GM19193 (cell line): ENCODE measurements at regions not wholly inside any gene's neighbourhood (a gene's known extent, or its start where the extent isn't known, plus 50 kb on each side); places are given as distances from the start of the nearest gene placed in this dataset.

Experiments
- POLR2A ChIP-seq: IDR thresholded peaks from 4 replicates; pipeline ENCODE4 v1.6.1; 2011; ENCODE audit not compliant: insufficient read depth, insufficient read length; ENCODE audit errors: extremely low read depth

DNA sequence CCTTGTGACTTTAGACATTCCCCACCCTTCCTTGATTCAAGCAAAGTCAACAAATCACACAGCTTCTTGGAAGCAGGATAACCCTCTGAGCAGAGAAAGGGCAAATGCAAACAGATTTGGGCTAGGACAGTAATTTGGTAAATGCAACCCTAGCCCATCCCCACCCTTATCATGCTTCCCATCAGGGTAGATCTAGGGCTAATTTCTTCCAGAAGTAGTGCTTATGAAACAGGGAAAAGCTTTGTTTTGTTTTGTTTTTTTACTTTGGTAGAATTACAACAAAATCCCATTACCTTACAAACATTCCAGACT is 525.1 kb upstream of the NOX3 start:
- no peak for TF ChIP-seq POLR2A

DNA sequence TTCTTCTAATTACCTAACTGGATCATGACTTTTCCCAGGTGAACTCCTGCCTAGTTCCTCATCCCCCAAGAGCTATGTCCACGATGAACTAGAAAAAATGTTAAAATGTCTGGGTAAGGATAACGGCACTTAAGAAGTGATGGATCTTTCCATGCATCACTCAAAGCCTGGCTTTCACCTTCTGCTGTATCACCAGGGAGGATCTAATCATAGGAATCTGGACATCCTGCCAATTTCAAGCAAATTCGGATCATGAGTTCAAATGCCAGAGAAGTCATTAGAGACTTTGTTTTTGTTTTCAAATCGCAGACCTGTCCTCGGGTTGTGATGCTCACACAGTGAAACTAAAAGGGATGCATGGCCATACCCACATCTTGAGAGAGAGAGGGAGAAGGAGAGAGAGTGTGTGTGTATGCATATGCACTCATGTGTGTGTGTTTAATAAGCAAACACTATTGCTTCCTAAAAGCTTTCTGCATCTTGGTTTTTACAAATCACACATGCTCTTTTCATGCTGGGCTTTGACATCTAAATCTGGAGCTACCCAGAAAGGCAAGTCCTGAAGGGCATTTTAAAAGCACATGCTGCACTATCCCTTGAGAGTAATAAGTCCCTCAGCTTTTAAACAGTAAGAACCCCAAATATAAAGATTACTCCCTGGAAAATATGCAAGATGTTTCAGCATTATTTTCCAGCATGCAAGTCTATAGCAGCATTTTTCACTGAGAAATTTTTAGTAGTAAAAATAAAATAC is 524.6 kb upstream of the NOX3 start:
- TF ChIP-seq POLR2A = no peak

DNA sequence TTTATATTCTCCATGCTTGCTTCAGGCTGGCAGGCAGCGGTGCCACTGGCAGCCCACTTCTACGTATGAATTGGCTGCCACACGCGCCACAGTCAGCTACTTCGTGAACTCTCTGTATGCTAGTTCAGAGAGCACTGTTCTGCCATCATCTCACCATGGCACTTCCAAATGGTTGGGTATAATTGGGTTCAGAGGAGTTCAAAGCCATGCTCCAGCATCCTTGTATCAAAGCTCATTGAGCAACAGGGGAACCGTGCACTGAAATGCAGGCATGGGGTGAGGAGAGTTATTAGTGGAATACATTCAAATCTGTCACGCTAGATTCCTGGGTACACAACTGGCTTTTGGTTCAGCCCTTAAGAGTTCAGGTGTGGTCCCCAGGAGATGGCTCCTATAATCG is 519.9 kb upstream of the NOX3 start:
- no peak for TF ChIP-seq POLR2A

DNA sequence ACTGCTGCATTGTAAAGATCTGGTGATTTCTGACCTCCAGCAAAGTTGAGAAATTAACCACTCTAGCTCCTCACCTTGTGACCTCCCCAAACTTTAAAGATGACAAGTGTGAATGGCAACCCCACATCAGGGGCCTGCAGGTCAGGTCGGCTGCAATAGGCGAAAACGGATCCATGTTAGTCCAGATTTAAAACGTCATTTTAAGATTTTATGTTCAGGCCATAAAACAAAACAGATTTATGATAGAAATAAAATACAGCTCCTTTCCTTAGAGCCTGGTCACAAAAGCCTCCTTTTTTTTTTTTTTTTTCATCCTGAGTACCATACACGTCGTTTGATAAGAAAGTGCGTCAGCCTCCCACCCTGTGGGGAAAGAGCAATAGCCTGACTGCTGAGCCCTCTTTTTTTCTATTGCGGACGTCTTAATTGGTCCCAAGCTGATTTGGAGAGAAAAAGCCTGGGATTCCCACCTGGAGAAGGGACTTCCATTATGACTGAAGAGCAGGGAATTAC is 519.2 kb upstream of the NOX3 start:
- TF ChIP-seq POLR2A = no peak

DNA sequence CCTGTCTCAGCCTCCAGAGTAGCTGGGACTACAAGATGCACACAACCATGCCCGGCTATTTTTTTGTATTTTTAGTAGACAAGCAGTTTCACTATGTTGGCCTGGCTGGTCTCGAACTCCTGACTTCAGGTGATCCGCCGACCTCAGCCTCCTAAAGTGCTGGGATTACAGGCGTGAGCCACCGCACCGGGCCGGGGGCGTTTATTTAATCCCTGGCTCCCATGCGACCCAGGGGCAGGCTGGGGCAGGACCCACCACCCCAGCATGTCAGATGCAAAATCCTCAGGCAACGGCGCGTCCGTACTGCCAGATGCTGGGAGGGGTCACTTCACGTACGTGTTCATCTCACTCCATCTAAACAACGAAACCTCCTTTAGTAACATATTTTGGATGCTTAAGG is 518.7 kb upstream of the NOX3 start:
- TF ChIP-seq POLR2A = no peak

DNA sequence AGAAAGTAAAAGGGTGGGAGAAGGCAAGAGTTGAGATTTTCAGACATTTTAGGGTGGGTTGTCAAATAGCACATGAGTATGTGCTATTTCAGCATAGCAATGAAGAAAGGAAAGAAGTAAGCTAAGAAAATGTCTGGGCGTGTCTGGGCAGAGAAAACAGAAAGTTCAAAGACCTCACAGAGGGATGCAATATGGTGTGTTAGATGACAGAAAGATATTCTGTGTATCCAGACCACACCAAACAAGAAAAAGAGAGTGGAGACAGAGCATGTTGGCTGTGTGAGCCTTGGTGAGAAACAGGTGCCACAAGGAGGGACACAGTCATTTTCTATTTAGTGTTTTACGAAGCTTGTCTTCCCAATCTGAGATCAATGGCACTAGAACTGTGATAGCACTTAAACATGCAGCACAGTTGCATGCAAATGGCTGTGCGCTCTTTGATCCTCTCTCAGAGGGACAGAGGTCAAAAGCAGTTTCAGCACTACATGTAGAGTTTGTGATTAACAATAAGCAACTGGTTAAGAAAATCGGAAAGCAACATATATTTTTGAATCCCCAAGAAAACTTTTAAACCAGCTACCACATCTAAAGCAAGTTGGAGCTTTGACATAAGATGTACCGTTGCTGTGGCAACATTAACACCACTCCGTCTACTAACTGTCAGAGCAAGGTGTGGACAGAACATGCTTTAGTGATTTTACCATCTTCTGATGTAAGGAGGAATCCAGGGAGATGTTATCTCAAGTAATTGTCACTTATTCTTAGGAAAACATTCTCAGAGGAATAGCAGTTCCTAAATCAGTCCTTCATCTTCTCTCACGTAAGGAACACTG is 515.5 kb upstream of the NOX3 start:
- no peak for TF ChIP-seq POLR2A

DNA sequence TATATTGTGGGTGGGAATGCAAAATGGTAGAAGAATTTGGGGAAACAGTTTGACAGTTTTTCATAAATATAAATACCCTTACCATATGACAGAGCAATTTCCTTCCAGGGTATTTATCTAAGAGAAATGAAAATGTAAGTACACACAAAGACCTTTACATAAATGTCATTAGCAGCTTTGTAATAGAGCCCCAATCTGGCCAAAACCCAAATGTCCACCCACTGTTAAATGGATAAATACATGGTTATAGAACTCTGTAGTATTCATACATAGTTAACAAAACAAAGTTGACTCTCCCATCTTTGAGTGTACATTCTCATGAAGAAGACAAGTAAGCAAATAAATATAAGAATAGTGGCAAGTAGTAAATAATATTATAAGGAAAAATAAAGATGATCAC is 514.8 kb upstream of the NOX3 start:
- TF ChIP-seq POLR2A = no peak

DNA sequence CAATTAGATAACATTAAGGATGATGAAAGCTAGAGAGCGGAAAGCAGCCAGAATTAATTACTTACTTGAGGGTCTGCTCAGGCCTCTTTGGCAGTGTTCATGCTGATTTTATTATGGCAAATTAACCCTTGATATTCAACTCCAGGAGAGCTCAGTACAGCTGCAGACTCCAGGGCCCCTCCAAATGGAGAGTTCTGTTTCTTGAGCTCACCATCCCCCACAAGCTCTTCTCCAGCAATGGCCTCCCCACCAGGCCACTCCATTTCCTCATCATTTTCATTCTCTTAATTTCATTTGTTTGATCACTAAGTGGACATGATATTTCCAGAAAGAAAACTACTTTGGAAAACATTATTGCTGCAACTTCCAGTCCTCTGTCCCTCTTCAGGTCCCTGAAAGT is 513.3 kb upstream of the NOX3 start:
- no peak for TF ChIP-seq POLR2A

DNA sequence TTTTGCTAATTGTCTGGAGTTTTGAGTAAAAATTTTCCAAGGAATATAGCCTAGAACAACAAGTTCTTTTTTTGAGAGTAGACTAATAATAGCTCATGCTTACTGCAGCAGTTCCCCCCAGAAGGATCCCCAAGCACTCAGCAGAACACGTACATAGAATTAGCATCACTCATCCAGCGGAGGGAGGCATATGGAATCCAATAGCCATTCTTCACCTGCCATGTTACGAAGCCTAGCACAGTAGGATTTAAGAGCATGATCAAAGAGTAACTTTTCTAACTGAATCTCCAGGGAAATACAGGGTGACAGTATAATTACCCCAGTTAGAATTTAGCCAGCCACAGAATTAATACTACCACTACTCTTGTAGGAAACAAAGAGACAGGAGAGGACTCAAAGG is 511.7 kb upstream of the NOX3 start:
- TF ChIP-seq POLR2A = no peak

DNA sequence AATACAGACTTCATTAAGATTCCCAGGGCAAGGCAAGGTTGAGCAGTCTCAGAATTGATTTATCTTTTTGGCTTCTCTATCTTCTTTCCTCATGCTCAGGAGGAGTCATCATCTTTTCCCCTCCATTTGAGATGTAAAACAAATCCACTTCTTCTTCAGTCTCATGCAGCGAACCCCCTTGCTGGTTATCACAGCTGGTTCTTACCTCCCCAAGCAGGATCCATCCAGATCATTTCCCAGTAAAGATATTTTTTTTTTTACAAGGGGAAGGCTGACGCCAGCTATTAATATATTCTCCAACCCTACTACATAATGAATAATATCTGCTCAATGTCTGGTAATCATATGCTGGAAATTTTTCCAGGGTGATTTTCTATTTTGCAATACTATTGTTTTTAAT is 508.9 kb upstream of the NOX3 start:
- no peak for TF ChIP-seq POLR2A

DNA sequence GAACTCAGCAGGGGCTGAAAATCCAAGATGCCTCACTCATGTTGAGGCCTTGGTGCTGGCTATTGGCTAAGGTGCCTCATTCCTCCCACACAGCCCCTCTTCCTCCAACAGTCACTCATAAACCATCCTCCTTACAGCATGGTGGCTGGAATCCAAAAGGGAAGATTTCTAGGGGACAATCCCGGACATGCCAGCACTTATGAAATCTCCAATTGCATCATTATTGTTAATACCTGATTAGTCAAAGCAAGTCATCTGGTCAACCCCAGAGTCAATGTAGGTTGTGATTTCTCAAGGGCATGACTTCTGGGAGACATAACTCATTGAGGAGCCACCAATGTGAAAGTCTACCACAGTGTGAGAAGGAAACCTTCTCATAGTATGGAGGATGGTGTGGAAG is 506.6 kb upstream of the NOX3 start:
- no peak for TF ChIP-seq POLR2A

DNA sequence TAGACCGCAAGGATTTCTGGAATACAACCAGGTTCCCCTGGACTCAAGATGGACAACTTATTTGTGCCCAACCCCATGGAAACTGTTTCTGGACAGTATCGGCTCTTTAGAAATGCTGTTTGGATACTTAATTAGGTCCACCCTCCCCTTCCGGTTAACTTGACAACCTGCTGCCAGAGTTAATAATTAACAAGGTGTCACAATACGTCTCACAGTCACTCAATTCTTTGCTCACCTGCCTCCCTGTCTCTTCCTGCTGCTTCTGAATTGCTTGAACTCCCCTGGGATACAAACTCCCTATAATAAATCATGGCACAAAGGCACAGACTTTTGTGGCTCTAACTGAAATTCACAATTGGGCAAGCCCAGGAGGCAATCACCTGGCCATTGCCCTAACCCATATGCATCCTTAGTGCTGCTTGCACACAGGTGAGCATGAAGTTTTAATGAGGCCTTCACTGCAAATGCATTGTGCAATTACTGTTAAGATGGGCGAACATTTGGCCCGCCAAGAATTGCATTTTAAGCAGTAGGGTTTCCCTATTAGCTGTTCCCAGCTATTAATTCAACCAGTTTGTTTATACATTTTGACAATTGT is 504.4 kb upstream of the NOX3 start:
- TF ChIP-seq POLR2A = no peak

DNA sequence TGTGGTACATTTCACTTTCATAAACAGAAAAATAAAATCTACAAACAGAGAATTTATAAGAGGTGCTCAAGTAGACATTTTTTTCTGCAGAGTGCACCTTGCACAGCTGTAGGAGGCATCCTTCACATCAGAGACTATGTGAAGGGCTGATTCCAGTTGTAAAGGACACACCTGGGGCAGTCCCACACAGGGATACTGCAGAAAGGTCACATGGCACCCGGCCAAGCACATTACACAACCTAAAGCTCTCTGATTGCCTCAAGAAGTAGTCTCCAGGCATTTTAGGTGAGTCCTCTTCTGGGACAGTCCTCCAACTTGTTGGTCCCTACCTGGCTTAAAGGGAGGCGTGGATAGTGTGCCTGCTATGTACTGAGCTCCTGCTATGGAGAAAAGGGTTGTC is 502.9 kb upstream of the NOX3 start:
- no peak for TF ChIP-seq POLR2A

DNA sequence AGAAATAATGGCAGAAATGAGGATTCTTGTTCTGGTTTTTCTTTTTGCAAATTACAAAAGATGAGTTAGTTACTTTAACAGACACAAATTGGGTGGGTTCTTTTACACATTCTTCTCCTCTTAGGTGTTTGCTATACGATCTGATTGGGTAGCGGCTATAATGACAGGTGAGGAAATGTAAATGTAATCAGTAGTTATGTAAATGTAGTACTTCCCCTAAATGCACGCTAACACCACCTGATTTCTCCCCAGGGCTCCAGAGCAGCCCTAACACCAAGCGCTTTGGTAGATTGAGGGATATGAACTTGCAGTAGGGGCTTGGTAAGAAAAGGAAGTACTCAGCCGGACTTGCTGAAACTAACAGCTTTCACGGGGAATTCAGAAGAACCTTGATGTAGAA is 499.4 kb upstream of the NOX3 start:
- no peak for TF ChIP-seq POLR2A

DNA sequence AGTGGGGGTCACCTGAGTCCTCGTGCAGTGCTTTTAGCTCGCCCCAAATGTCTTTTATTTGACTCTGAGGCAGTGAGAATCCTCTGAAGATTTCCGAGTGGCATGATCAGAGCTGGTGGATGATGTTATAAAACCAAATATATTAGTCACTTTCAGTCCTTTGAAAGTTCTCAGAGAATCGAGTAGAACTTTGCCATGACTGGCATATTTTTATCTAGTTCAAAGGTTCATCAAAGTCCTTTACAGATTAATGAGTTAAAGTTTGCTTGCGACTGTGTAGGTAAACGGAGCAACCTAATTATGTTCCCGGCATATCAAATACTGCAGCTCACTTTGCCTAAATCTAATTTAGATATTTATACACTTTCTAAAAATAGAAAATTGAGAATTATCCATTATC is 498.5 kb upstream of the NOX3 start:
- no peak for TF ChIP-seq POLR2A

DNA sequence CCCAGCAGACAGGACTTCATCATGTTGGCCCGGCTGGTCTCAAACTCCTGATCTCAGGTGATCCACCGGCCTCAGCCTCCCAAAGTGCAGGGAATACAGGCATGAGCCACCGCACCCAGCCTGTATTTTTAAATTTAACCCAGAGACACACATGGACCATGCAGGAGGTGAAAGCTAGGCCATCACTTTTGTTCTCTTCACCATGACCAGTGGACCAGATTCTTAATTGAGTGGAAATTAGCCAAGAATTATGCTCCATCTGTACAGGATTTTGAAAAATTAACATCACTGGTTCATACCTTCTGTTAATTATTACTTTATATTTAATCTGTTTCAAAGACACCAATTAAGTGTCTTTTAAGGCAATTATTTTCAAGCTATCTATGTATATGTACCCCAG is 493.6 kb upstream of the NOX3 start:
- TF ChIP-seq POLR2A = no peak
